Vagina (tissue), 2 donors: ENCODE measurements at regions not wholly inside any gene's neighbourhood (a gene's known extent, or its start where the extent isn't known, plus 50 kb on each side); places are given as distances from the start of the nearest gene placed in this dataset.

Source experiments
- DNase-seq, 2 donors: peaks; one replicate each; pipeline ENCODE4 v3.0.0-alpha.2; 2017; ENCODE audit errors: extremely low spot score in 2 of 2
- H3K27ac ChIP-seq: fragments of 200-600 bp; sonication (generic); one replicate; pipeline ENCODE4 v1.5.1; 2019
- H3K27me3 ChIP-seq: fragments of 200-600 bp; sonication (generic); one replicate; pipeline ENCODE4 v1.5.1; 2019
- H3K36me3 ChIP-seq, 2 donors: fragments of 200-600 bp; sonication (generic); one replicate each; pipeline ENCODE4 v1.5.1; 2017 to 2019
- H3K4me1 ChIP-seq: fragments of 200-600 bp; sonication (generic); one replicate; pipeline ENCODE4 v1.5.1; 2019
- H3K4me3 ChIP-seq, 2 donors: fragments of 200-600 bp; sonication (generic); 1 replicate in 1 of 2; 2 replicates in 1 of 2; pipeline ENCODE4 v1.5.1; 2016 to 2019
- H3K9me3 ChIP-seq: fragments of 200-600 bp; sonication (generic); one replicate; pipeline ENCODE4 v1.5.1; 2019
- CTCF ChIP-seq, 3 experiments: fragments of 450-650 bp in 2 of 3; fragments of 200-600 bp in 1 of 3; sonication (generic) in 1 of 3; IDR thresholded peaks; one replicate each; pipeline ENCODE4 v1.5.1; 2017 to 2019; ENCODE audit warnings: antibody characterized with exemption in 3 of 3, mild to moderate bottlenecking in 2 of 3, moderate library complexity in 2 of 3
- POLR2A ChIP-seq, 2 donors: fragments of 450-650 bp; IDR thresholded peaks; one replicate each; pipeline ENCODE4 v1.6.1; 2017; ENCODE audit warnings: antibody characterized with exemption in 2 of 2, mild to moderate bottlenecking in 2 of 2, moderate library complexity in 2 of 2
- POLR2AphosphoS5 ChIP-seq, 2 donors: sonication (generic); formaldehyde crosslinking; IDR thresholded peaks; one replicate each; pipeline ENCODE4 v1.9.0; 2017; ENCODE audit warnings: antibody characterized with exemption in 2 of 2, mild to moderate bottlenecking in 2 of 2, low read depth in 1 of 2; ENCODE audit not compliant: insufficient read depth in 1 of 2
- intact Hi-C: fragments of 100-400 bp; cut with DNase I; formaldehyde crosslinking; loops from one replicate; pipeline ENCODE4 v1.15.1; 2023

GRCh38 chr13:111534751-111535522 is 214.5 kb downstream of the TEX29 start:
- H3K9me3 ChIP-seq: no peaks in the 10 kb centered on the region
- H3K4me1 ChIP-seq: no peaks in the 10 kb centered on the region
- intact Hi-C loops: no loop called here
- H3K27me3 ChIP-seq: no peaks in the 10 kb centered on the region
- no peak for DNase-seq
- H3K27ac ChIP-seq: no peak overlapping the region
- TF ChIP-seq POLR2AphosphoS5 (IDR thresholded peaks at IDR 0.05; ENCODE audit: insufficient read depth in 1 of 2, low read depth in 1 of 2) (no peak), POLR2A (IDR thresholded peaks at IDR 0.05) (no peak), CTCF (IDR thresholded peaks at IDR 0.05) (no peak)
- no peak overlapping the region for H3K4me3 ChIP-seq
- no peaks in the 10 kb centered on the region for H3K36me3 ChIP-seq

GRCh38 chr13:111535523-111535811 is 215.0 kb downstream of the TEX29 start:
- intact Hi-C loops: no loop called here
- no peak for TF ChIP-seq POLR2A (IDR thresholded peaks at IDR 0.05)
- no peak for TF ChIP-seq POLR2AphosphoS5 (IDR thresholded peaks at IDR 0.05; ENCODE audit: insufficient read depth in 1 of 2, low read depth in 1 of 2)
- TF ChIP-seq CTCF (IDR thresholded peaks at IDR 0.05): no peak
- Histone ChIP-seq H3K27ac (no peak overlapping the region), H3K4me3 (no peak overlapping the region), H3K36me3 (no peaks in the 10 kb centered on the region), H3K9me3 (no peaks in the 10 kb centered on the region), H3K27me3 (no peaks in the 10 kb centered on the region), H3K4me1 (no peaks in the 10 kb centered on the region)
- no peak for DNase-seq

- no peaks in the 10 kb centered on the region for H3K9me3 ChIP-seq
- DNase-seq: no peak
- H3K36me3 ChIP-seq: no peaks in the 10 kb centered on the region
- H3K27me3 ChIP-seq: no peaks in the 10 kb centered on the region
- no peak overlapping the region for H3K27ac ChIP-seq
- intact Hi-C loops: no loop called here
- TF ChIP-seq POLR2AphosphoS5 (IDR thresholded peaks at IDR 0.05; ENCODE audit: insufficient read depth in 1 of 2, low read depth in 1 of 2): no peak
- TF ChIP-seq CTCF (IDR thresholded peaks at IDR 0.05): no peak
- TF ChIP-seq POLR2A (IDR thresholded peaks at IDR 0.05): no peak
- no peaks in the 10 kb centered on the region for H3K4me1 ChIP-seq
- no peak overlapping the region for H3K4me3 ChIP-seq
These were observed 215.7 kb downstream of the TEX29 start for GRCh38 chr13:111536075-111536642.

- no peak for TF ChIP-seq POLR2AphosphoS5 (IDR thresholded peaks at IDR 0.05; ENCODE audit: insufficient read depth in 1 of 2, low read depth in 1 of 2)
- no peak for TF ChIP-seq POLR2A (IDR thresholded peaks at IDR 0.05)
- TF ChIP-seq CTCF (IDR thresholded peaks at IDR 0.05): no peak
- no peaks in the 10 kb centered on the region for H3K36me3 ChIP-seq
- no peak for DNase-seq
- no peak overlapping the region for H3K4me3 ChIP-seq
- intact Hi-C loops: no loop called here
- no peaks in the 10 kb centered on the region for H3K4me1 ChIP-seq
- no peak overlapping the region for H3K27ac ChIP-seq
- no peaks in the 10 kb centered on the region for H3K27me3 ChIP-seq
- no peaks in the 10 kb centered on the region for H3K9me3 ChIP-seq
These were observed 216.8 kb downstream of the TEX29 start for GRCh38 chr13:111537115-111537728.
